OCI-LY7 (cell line): ENCODE measurements at regions not wholly inside any gene's neighbourhood (a gene's known extent, or its start where the extent isn't known, plus 50 kb on each side); places are given as distances from the start of the nearest gene placed in this dataset.

ENCODE experiments used
- BruUV-seq: library from RNA; stranded (reverse); fragments of 400-500 nt; replicated peaks from 2 replicates; lab custom pipeline; 2021; lab: Mats Ljungman, UMichigan
- CTCF ChIA-PET: fragments of 300-600 bp; sonication (Branson Sonifier 250); formaldehyde crosslinking; loops from one replicate; lab custom pipeline; 2022; ENCODE audit warnings: antibody characterized with exemption; ENCODE audit not compliant: unreplicated experiment; lab: Charles Lee
- POLR2A ChIA-PET: fragments of 300-600 bp; sonication (Branson Sonifier 250); formaldehyde crosslinking; loops from one replicate; lab custom pipeline; 2022; ENCODE audit warnings: antibody characterized with exemption; lab: Charles Lee
- DNase-seq: peaks from one replicate; pipeline ENCODE4 v3.0.0-alpha.2; 2015; ENCODE audit warnings: low spot score
- H2AFZ ChIP-seq: fragments of 200-600 bp; sonication (generic), shearing (Covaris generic); 2 replicates; pipeline ENCODE4 v1.6.1; 2014; ENCODE audit warnings: mild to moderate bottlenecking, antibody characterized with exemption, low read length, moderate library complexity
- H3K27ac ChIP-seq: fragments of 200-600 bp; sonication (generic); 2 replicates; pipeline ENCODE4 v1.5.1; 2014; ENCODE audit warnings: mixed run types, low read depth, mild to moderate bottlenecking, moderate library complexity, low read length, inconsistent platforms; ENCODE audit not compliant: poor library complexity, severe bottlenecking
- H3K36me3 ChIP-seq: fragments of 200-600 bp; sonication (generic); 2 replicates; pipeline ENCODE4 v1.6.1; 2014; ENCODE audit warnings: mild to moderate bottlenecking, antibody characterized with exemption, low read length, moderate library complexity, mixed read lengths; ENCODE audit not compliant: insufficient read depth
- H3K4me1 ChIP-seq: fragments of 200-600 bp; sonication (generic); 2 replicates; pipeline ENCODE4 v1.5.1; 2014; ENCODE audit warnings: mild to moderate bottlenecking, low read length; ENCODE audit not compliant: insufficient read depth, poor library complexity, severe bottlenecking
- H3K4me2 ChIP-seq: fragments of 200-600 bp; sonication (generic); 2 replicates; pipeline ENCODE4 v1.6.1; 2014; ENCODE audit warnings: mild to moderate bottlenecking, low read length
- H3K4me3 ChIP-seq: fragments of 200-600 bp; sonication (generic); 2 replicates; pipeline ENCODE4 v1.5.1; 2014; ENCODE audit warnings: mild to moderate bottlenecking, low read depth, low read length; ENCODE audit not compliant: poor library complexity, severe bottlenecking
- H3K79me2 ChIP-seq: fragments of 200-600 bp; sonication (generic); 2 replicates; pipeline ENCODE4 v1.6.1; 2016; ENCODE audit warnings: low read depth, mild to moderate bottlenecking, low read length, moderate library complexity, mixed read lengths; ENCODE audit not compliant: insufficient read depth
- H3K9me2 ChIP-seq: fragments of 200-600 bp; sonication (generic); 2 replicates; pipeline ENCODE4 v1.6.1; 2016; ENCODE audit warnings: mild to moderate bottlenecking, low read length, mixed read lengths; ENCODE audit not compliant: insufficient read depth
- H3K9me3 ChIP-seq: fragments of 200-600 bp; sonication (generic); 2 replicates; pipeline ENCODE4 v1.6.1; 2014; ENCODE audit warnings: mild to moderate bottlenecking, mixed run types, low read length, mixed read lengths
- H4K20me1 ChIP-seq: fragments of 200-600 bp; sonication (generic); 2 replicates; pipeline ENCODE4 v1.6.1; 2014; ENCODE audit warnings: mild to moderate bottlenecking, antibody characterized with exemption, low read length, moderate library complexity, mixed read lengths; ENCODE audit not compliant: insufficient read depth
- EZH2phosphoT487 ChIP-seq: fragments of 200-600 bp; sonication (generic); IDR thresholded peaks from 2 replicates; pipeline ENCODE4 v1.6.1; 2018; ENCODE audit warnings: low read depth, borderline replicate concordance, mild to moderate bottlenecking, mixed run types, antibody characterized with exemption, low read length, moderate library complexity, mixed read lengths
- intact Hi-C: fragments of 100-400 bp; cut with micrococcal nuclease; formaldehyde crosslinking; loops from one replicate; pipeline ENCODE4 v1.10.0; 2022; ENCODE audit not compliant: unreplicated experiment
- TF ChIP-seq, protein P1 (sequence below): fragments of 200-600 bp; sonication (generic); conservative IDR thresholded peaks from 2 replicates; pipeline ENCODE4 v1.5.1; 2014; ENCODE audit warnings: mild to moderate bottlenecking, antibody characterized with exemption, low read length, moderate library complexity, mixed read lengths

DNA sequence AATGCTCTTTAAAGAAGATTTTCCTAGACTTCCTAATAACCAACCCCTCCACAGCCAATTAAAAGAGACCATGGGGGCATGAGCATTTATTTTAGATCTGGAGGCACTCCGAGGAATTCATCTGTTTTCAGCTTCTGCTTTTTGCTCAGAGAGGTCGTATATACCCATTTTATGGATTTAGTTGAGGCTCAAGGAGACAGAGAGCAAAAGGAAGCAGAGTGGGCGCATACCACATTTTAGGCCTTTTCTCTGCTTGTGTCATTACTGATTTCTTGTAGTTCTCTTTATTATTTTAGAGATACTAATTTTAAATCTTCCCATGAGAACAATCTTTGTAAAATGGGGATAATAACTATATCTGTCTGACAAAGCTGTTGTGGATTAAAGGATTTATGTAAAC is 129.6 kb upstream of the IFNGR1 start:
- TF ChIP-seq EZH2phosphoT487: no peak
- TF ChIP-seq, protein P1, sequence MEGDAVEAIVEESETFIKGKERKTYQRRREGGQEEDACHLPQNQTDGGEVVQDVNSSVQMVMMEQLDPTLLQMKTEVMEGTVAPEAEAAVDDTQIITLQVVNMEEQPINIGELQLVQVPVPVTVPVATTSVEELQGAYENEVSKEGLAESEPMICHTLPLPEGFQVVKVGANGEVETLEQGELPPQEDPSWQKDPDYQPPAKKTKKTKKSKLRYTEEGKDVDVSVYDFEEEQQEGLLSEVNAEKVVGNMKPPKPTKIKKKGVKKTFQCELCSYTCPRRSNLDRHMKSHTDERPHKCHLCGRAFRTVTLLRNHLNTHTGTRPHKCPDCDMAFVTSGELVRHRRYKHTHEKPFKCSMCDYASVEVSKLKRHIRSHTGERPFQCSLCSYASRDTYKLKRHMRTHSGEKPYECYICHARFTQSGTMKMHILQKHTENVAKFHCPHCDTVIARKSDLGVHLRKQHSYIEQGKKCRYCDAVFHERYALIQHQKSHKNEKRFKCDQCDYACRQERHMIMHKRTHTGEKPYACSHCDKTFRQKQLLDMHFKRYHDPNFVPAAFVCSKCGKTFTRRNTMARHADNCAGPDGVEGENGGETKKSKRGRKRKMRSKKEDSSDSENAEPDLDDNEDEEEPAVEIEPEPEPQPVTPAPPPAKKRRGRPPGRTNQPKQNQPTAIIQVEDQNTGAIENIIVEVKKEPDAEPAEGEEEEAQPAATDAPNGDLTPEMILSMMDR: no peak
- Histone ChIP-seq H3K27ac (no peak overlapping the region), H3K36me3 (no peaks in the 10 kb centered on the region), H3K4me3 (no peak overlapping the region), H3K9me2 (no peaks in the 10 kb centered on the region), H3K4me1 (peaks cover 40% of the 10 kb centered on the region), H3K4me2 (no peak overlapping the region), H2AFZ (peak overlapping the region; percentile 69), H3K79me2 (no peaks in the 10 kb centered on the region), H4K20me1 (no peaks in the 10 kb centered on the region), H3K9me3 (no peaks in the 10 kb centered on the region)
- CTCF ChIA-PET: interaction anchor here (0.8 to 1.2 kb wide), 2 partner anchors 228 to 241 kb away, joined by 3 to 4 read pairs; no protein-coding TSS in a partner anchor
- BruUV-seq: no TSS peak
- DNase-seq: no peak
- intact Hi-C loops: no loop called here
- POLR2A ChIA-PET: interaction anchor here (0.9 to 3.1 kb wide), 7 partner anchors 11 to 127 kb away, joined by 3 to 11 read pairs (median 4); no protein-coding TSS in a partner anchor

DNA sequence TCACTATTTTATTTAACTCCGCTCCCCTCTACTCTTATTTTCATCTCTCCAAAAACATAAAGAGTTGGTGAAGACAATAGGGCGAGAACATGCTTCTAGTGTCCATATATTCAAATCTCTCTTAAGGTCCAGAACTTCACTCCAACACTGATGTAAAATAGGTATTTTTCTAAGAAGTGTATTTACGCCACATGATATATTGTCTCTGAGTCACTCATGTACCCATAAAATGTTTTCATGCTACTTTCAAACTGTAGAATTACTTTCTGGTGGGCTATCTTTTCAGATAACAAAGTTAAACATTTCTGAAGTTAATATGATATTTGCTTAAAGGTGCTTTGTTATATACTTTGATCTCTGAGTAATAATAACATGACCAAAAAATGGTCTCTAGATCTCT is 124.1 kb upstream of the IFNGR1 start:
- H2AFZ ChIP-seq: peak overlapping the region; percentile 98; the same call in 1 of the 2 replicates
- BruUV-seq: no TSS peak

More for the DNA sequence above, 124.1 kb upstream of the IFNGR1 start:
- H3K9me3 ChIP-seq: no peaks in the 10 kb centered on the region
- CTCF ChIA-PET: no interaction called here
- POLR2A ChIA-PET: interaction anchor here (0.8 to 1.6 kb wide), 5 partner anchors 12 to 199 kb away, joined by 3 to 4 read pairs (median 3); no protein-coding TSS in a partner anchor
- no peak for DNase-seq
- no peaks in the 10 kb centered on the region for H3K36me3 ChIP-seq
- no peaks in the 10 kb centered on the region for H3K9me2 ChIP-seq
- no peak for TF ChIP-seq EZH2phosphoT487
- TF ChIP-seq, protein P1: no peak
- H4K20me1 ChIP-seq: no peaks in the 10 kb centered on the region
- H3K79me2 ChIP-seq: no peaks in the 10 kb centered on the region
- intact Hi-C loops: loop anchor here (5.0 kb wide), 2 partner anchors 74 to 89 kb away; no protein-coding TSS in a partner anchor
- H3K4me1 ChIP-seq: peaks cover 23% of the 10 kb centered on the region
- H3K27ac ChIP-seq: no peak overlapping the region
- peak overlapping the region; percentile 69 for H3K4me2 ChIP-seq
- H3K4me3 ChIP-seq: no peak overlapping the region
